Hypothalamus (tissue), 51 donors: ENCODE measurements at regions not wholly inside any gene's neighbourhood (a gene's known extent, or its start where the extent isn't known, plus 50 kb on each side); places are given as distances from the start of the nearest gene placed in this dataset.

ENCODE experiments used
- DNase-seq, 51 donors: peaks; one replicate each; lab custom pipeline; 2025; lab: John Stamatoyannopoulos, UW

DNA sequence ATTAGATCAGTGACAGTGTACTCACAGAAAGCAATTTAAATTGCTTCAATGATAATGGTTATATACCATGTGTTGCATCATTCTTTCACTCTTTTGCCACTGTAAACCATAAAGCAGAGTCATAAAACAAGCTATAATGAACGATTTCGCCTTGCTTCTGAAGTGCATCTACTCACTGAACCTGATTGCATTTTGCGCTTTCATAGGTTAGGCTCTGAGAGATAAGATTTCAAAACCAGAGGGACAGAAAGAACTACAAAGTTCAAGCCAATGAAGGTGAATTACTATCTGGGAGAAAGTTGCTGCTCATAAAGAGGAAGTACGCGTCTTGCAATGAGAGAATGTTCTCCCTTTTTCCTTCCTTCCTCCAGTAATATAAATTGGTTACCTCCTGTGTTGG lies 412.7 kb downstream of the CETN3 start:
- DNase-seq: no peak

DNA sequence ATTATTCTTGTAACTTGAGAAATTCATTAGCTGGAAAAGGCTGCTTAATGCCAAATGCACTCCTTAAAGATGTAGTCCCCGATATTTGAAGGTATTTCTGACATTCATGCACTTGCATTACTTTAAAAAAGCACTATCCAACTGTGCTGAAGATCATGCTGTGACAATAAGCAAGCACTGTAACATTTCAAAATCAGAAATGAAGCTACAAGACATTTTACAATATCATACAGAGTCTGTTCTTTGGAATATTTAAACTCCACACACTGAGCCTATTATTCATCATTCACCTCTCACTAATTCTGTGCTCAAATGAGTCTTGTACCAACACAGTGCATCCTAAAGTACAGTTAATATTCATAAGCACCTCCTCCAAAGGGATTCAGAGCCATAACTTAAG lies 413.2 kb downstream of the CETN3 start:
- no peak for DNase-seq

DNA sequence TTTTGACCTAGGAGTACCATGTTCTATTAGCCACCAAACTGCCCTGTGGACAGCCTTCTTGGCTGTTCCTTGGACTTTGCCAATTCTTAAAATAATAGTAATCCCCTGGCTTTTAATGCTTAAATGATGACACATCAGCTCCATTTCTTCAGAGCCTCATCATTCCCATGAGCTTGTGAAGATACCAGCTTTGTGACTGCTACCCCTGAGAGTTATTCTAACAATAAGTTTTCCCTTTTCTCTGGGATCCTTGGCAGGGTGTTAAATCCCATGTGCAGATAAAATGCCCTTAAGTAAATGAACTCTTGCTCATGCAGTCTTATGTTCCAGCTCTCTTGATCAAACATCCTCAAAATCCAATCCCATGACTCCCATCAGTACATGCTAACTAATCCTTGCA lies 415.3 kb downstream of the CETN3 start:
- DNase-seq: no peak

DNA sequence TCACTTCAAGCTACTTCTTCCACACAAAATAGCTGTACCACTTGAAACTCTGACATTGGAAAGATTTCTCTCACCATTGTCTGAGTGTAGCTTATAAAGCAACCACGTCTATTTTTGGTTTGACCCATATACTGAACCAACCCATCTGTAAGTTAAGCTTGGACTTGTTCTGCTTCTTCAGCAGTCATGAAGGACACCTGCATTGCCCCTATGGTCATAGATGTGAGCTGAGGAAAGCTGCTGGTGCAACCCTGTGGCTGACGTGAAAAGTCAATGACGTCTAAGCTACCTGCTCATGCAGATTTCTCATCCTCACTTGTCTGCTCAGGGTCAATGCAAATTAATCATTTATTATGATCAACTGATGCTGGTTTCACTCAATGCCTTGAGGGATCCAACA lies 417.4 kb downstream of the CETN3 start:
- DNase-seq: no peak

DNA sequence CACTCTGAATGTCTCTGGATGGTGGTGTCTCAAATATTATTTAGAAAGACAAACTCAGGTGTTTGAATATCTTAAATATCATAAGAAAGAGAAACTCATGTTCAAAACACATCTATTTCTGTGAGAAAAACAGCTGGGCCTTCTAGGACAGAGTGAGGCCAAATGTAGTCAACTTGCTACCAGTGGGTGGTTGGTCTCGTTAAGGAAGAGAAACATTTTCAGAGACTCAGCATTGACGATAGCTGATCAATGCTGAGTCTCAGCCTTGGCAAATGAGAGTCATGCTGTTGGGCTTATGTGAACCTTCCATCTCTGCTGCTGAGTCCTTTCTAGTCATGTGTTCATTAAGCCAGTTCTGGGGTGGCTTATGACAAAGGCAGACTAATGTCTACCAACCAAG lies 418.0 kb downstream of the CETN3 start:
- no peak for DNase-seq

DNA sequence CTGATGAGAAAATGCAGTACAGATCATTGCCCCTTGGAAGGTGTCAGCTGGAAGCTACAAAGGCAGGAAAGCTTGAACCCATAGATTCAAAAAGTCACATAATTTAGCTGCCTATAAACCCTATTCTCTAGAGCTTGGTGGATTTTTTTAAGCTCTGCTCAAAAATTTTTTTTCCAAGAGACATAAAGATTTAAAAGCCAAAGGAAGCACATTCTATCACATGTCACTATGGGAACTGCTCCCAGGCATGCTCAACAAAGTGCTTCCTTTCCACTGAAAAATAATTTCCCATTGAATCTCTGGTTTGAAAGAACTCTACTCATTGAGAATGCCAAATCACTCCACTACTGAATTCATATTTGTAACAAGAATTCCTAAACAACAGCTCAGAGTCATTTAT lies 419.8 kb downstream of the CETN3 start:
- DNase-seq: no peak

DNA sequence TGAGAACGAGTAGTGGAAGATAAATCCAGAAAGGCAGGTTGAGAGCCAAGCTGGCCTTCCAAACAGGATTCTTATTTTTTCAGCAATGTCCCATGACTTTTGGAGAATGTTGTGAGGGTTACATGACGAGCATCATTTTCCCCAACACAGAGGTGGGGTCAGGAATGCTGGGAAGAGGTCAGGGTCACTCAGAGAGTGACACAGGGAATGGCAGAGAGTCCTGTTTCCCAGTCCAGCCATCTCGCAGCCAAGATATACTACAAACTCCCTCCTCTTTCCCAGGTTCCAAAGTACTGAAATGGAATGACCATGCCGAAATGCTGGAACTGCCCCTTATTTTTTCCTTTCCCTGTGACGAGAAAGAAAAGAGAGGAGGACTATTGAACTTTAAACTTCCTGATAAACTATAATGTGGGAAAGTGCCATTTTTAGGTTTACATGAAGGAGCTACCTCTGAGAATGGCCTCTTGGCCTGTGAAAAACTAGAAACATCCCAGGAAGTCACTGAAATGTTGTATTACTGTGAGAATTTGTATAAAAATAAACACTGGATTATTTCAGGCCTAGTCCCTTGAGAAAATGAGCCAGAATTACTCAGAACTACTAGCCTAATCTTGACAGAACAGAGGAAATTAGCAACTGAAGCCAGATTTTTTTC lies 420.4 kb downstream of the CETN3 start:
- no peak for DNase-seq

DNA sequence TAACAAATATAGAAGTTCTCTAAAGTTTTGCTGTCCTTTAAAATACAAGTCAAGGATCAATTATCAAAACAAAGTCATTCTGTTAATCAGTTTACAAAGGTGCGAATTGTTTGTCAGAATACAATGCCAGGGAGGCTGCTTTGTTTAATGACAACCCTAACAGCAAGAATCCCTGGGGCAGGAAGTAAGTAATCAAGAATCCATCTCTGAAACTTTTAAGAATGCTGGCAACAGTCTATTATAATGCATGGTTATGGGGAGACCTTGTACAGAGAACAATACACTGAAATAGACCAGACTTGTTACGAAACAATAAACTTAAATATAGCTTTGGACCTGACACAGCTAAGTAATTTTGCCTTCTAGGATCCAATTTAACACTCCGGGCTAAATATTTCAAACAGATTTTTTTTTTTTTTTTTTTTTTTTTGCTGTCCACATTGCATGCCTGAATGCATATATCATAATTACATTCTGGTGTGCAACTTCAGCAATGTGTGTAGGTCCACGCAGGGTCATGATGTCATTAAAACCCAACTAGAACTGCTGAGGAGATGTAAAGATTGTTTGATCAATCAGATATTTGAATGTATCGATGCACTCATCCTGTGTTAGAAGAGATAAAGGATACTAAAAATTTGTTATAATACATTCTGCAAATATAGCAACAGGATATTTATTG lies 421.3 kb downstream of the CETN3 start:
- DNase-seq: no peak

DNA sequence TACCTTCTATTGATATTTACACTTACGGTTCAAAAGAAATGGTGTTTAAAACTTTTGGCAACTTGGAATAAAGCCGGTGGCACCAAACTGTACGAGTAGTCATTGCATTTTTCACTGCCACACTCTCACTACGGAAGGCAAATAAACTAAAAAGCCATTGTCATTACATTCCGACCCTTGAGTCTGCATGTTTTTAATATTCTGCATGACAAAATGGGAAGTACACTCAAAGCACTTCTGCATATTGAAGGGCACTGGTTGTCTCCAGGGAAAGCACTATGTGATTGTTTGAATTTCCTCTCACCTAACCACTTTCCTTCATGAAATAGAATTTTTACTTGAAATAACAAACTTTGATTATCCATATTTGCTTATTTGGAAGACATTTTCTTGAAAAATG lies 426.3 kb downstream of the CETN3 start:
- DNase-seq: no peak

DNA sequence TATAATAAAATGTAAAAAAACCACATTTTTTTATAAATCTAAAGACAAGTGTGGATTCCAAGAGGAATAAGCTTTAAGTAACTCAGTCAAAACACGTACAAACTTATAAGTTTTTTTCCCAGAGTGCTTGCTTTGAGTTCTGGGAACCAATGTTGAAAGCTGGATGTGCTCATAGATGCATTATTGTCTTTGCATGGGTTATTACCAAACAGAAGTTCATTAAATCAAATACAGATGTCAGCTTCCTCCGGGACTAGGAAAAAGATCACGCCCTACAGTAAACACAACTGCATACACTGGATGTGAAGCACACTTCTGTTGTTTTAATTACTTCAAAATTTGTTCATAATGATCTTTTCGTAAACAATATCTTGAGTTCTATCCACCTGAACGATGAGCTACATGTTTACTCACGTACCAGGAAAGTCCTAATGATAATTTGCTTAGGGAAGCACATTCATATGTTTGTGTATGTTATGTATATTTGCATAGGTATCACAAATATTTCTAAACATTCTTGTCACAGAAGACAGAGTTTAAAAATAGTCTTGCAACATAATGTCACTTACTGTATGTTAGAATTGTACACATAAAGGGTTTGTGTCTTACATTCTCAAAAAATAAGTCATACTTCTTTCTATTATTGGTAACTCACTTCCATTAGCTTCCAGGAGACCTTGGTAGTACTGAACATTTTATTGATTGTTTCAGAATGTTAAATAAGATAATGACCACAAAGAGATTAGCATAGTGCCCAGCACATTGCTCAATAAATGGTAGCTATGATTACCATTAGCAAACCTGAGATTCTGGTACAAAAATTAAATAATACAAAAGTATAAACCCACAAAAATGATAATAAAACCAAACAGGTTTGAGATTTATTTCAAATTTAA lies 427.4 kb downstream of the CETN3 start:
- DNase-seq: no peak

DNA sequence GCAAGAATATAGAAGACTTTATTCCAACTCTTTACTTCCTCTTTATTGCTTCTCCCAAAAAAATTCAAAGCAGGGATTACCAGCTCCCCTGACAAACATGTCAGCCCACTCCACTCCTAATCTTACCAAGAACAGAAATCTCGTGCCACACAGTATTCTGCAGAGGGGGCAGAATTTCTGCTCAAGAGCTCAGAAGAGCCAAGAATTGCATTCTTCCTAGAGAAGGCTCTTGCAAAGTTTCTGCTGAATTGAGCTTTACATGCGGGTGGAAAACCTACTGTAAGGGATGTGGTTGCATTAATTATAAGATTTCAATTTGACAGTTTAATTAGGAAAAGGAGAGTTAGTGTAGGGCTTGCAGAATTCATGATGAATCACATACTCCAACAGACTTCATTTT lies 428.5 kb downstream of the CETN3 start:
- no peak for DNase-seq

DNA sequence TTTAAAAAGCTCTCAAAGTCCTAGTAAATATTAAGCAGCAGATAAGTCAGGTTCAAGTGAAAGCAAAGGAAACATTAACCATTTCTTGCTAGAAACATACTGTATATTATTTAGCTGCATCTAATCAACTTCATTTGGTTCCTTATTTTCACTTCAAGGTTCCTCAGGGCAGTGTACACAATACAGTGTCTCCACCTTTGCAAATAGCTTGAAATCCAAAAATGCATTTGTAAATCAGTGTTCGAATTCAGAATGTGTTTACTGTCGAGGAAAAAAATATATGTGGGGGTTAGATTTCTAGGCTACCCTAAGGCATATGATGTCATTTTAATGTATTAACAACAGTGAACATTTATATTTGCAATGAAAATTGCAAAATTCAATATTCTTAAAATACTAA lies 436.0 kb downstream of the CETN3 start:
- no peak for DNase-seq

DNA sequence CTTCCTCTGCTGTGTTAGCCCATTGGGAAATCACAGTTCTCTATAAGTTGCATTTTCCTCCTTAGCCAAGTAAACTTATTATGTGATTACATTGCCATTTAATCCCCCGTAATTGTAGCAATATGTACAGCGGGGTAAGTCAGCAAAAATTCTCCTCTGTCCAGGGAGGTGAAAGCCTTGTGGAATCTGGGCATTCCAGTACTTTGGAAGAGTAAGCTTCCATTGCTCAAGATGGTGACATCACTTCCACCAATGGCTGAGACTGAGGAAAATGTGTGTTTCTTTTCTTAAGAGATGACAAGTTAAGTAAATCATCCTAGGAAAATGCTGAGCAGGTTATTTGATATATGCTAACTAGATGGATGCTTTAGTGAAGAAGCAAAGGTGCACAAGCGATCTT lies 436.7 kb downstream of the CETN3 start:
- no peak for DNase-seq

DNA sequence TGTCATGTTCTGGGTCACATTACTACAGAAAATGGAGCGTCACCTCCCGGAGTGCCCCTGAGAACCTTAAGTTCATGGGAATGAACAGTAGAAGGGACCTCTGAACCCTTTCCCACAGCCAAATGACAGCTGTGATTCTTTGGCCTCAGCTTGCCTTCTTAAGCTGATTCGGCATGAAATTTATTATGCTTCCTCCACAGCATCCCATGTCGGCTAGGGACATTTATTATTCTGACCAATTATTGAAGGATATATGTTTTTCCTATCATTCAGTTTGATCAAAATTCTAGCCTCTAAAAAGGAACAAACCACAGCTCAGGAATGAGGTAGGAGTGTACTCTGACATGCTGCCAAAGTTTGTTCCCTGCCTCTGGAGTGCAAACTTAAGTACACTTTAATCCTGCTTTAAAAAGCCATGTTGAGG lies 440.6 kb downstream of the CETN3 start:
- DNase-seq: peak in 1 of 51 donors; percentile 0

DNA sequence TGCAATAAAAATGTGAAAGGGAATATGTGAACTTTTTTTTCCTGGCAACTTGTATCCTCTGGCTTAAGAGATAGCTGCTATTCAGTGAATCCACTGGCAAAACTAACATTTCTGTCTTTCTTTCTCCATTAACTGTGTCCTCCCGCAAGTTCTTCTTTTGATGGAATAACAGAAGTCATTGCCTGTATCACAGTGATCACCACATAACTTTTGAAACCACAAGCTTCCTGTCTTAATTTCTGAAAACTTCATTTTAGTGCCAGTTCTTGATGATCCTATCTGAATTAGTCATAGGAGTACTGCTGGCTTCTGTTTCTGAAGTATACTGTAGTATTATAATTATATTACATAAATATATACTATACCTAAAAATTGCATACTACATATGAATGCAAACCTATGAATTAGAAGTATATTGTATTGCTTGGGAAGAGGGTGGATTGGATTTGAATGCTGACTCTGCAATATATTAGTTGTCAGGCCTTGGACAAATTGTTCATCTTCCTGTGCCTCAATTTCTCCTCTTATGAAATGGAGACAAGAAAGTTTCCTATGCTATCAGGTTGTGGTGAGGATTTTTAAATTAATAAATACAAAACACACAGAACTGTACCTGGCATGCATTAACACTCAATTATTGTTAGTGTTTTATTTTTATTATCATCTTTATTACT lies 441.6 kb downstream of the CETN3 start:
- DNase-seq: no peak

DNA sequence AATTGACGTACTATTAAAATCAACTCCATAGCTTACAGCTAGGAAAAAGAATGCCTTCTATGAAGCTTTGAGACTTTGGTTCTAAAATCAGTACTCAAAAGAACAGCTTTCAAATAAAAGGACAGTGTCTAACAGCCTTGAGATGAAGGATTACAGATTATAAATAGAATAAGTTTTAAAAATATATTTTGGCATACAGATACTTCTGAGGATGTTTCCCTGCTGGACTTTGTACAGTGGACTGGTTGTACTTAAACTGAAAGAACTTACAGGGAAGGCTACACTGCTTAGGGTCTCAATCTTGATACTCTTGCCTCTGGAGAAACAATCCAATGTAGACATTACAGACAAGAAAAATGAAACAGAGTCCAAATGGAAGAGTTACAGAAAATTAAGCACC lies 452.7 kb downstream of the CETN3 start:
- no peak for DNase-seq

DNA sequence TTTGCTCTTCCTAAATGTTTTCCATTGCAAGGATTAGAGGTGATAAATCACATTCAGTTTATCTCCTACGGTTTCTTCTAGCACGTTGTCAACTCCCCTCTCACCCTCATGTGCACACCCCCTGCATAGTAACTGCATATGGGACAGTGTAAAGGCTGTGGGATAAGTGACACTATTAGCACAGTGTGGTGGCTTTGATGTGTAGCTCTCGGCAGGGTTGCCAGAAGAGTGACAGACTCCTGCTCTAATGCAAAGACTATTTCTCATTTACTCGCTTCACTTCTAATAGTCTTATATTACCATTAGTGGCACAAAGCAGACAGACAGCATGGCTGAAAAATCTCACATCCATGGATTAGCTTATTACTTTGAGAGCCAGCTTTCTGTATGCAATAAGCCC lies 454.6 kb downstream of the CETN3 start:
- no peak for DNase-seq

DNA sequence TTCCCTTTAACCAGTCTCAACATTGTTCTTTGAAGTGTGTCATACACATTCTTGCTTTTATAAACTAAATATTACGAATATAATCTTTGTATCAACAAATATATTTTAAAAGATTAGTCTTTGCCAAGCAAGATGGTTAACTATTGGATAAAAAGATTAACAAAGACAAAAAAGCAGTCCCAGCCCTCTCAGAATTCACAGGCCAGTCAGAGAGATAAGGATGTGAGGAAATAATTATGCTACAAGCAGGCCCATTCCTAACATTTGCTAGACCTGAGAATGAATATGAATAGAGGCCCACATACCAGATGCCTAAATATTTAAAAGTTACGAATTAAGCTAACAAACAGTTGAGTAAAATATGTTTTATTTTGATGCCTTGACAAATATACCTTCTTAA lies 457.7 kb downstream of the CETN3 start:
- no peak for DNase-seq

DNA sequence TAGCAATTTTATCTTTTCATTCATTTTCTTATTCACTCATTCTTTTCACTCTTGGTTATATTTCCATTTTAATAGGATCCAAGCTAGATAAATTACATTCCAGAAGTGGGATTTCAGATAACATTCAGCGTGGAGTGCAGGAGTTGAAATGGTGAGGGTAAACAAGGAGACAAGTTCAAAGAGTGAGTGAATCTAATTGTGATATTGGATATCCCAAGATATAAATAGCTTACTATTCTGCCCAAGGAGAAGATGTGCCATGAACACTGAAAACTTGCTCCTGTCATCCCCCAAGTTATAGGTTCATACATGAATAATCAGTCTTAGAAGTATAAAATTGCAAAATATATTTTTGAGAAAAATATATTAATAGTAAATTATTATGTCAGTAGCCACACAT lies 459.3 kb downstream of the CETN3 start:
- no peak for DNase-seq

DNA sequence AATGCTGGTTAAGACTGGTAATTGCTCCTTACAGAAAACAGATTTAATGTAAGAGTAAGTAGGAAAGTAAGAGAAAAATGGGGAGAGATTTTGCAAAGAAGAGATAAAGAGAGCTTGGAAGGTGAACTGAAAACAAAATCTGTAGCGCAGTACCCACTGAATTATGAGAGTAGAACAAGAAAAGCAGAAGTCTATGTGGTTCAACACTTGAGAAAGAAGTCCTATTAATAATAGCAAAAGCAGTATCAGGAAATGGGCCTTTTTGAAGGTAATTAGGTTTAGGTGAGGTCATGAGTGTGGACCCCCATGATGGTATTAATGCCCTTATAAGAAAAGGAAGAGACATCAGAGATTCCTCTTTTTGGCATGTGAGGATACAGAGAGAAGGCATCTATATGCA lies 460.6 kb downstream of the CETN3 start:
- DNase-seq: no peak

DNA sequence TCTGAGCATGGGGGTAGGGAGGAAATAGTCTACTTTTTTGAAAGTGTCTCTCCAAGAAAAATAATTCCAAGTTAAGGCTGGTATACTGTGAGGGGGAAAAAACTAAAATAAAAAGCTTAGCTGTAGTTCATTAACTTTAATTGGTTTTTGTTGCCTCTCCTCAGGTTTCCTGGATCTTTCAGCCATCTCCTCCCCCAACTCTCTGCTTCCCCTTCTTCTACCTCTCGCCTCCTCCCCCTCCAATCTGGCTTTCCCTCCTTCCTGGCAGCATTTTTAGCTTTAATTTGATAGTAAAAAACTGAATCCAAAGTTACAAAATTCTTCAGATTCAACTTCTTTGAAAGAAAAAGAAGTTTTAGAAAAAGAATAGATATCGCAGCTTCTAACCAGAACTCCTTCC lies 462.6 kb downstream of the CETN3 start:
- no peak for DNase-seq
